ENCODE measurements at regions not wholly inside any gene's neighbourhood (a gene's known extent, or its start where the extent isn't known, plus 50 kb on each side); places are given as distances from the start of the nearest gene placed in this dataset.

DNA sequence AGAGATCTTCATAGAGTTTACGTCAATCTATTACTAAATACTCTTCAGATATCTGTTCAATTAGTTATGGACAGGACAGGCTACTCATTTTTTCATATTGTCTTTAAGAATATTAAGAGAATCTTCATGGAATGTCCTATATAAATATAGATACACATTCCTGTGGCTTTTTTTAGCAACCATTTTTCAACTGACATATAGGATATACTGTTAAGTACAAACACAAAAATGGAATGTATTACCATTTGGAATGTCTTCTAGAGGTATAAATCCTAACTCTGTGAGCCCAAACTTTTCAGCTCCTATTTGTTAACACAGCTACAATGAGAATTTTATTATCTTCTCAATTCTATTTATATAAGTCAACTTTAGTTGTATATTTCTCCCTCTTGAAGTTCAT is 239.6 kb upstream of the DEFB112 start:
- Mint-ChIP-seq H3K9me3 (ENCODE audit: unreplicated experiment) (no peaks in the 10 kb centered on the region), H3K4me3 (ENCODE audit: unreplicated experiment) (no peak overlapping the region), H3K27ac (ENCODE audit: unreplicated experiment) (no peak overlapping the region), H3K36me3 (ENCODE audit: low read depth, unreplicated experiment) (no peaks in the 10 kb centered on the region), H3K27me3 (ENCODE audit: unreplicated experiment) (no peaks in the 10 kb centered on the region), H3K4me1 (ENCODE audit: unreplicated experiment) (no peaks in the 10 kb centered on the region)
- DNase-seq (ENCODE audit: low spot score) = no peak
- TF ChIP-seq, protein P1, sequence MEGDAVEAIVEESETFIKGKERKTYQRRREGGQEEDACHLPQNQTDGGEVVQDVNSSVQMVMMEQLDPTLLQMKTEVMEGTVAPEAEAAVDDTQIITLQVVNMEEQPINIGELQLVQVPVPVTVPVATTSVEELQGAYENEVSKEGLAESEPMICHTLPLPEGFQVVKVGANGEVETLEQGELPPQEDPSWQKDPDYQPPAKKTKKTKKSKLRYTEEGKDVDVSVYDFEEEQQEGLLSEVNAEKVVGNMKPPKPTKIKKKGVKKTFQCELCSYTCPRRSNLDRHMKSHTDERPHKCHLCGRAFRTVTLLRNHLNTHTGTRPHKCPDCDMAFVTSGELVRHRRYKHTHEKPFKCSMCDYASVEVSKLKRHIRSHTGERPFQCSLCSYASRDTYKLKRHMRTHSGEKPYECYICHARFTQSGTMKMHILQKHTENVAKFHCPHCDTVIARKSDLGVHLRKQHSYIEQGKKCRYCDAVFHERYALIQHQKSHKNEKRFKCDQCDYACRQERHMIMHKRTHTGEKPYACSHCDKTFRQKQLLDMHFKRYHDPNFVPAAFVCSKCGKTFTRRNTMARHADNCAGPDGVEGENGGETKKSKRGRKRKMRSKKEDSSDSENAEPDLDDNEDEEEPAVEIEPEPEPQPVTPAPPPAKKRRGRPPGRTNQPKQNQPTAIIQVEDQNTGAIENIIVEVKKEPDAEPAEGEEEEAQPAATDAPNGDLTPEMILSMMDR (IDR thresholded peaks at IDR 0.05; ENCODE audit: unreplicated experiment) = no peak

DNA sequence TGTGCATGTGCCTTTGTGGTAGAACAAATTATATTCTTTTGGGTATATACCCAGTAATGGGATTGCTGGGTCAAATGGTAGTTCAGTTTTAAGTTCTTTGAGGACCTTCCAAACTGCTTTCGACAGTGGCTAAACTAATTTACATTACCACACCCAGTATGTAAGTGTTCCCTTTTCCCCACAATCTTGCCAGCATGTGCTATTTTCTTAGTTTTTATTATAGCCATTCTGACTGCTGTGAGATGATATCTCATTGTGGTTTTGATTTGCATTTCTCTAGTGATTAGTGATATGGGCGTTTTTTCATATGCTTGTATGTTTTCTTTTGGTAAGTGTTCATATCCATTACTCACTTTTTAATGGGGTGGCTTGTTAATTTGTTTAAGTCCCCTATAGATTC is 251.6 kb upstream of the DEFB112 start:
- Mint-ChIP-seq H3K9me3 (ENCODE audit: unreplicated experiment) (no peaks in the 10 kb centered on the region), H3K4me3 (ENCODE audit: unreplicated experiment) (no peak overlapping the region), H3K36me3 (ENCODE audit: low read depth, unreplicated experiment) (no peaks in the 10 kb centered on the region), H3K27ac (ENCODE audit: unreplicated experiment) (no peak overlapping the region), H3K4me1 (ENCODE audit: unreplicated experiment) (no peaks in the 10 kb centered on the region), H3K27me3 (ENCODE audit: unreplicated experiment) (no peaks in the 10 kb centered on the region)
- no peak for DNase-seq (ENCODE audit: low spot score)
- TF ChIP-seq, protein P1 (IDR thresholded peaks at IDR 0.05; ENCODE audit: unreplicated experiment) = no peak

DNA sequence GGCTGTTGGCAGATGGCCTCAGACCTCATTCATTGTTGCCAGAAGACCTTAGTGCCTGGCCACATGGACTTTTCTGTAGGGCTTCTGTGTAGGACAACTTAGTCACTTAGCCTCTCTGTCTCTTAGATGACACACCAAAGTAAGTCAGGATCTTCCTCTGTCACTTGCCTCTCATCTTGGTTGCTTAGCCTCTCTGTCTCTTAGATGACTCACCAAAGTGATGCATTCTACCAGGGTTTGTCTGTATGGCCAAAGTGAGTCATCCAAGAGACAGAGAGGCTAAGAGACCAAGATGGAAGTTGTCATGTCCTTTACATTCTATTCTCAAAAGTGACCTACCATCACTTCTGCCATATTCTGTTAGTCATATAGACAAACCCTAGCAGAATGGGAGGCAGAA is 255.9 kb upstream of the DEFB112 start:
- Mint-ChIP-seq H3K9me3 (ENCODE audit: unreplicated experiment) (no peaks in the 10 kb centered on the region), H3K27me3 (ENCODE audit: unreplicated experiment) (no peaks in the 10 kb centered on the region), H3K4me3 (ENCODE audit: unreplicated experiment) (no peak overlapping the region), H3K4me1 (ENCODE audit: unreplicated experiment) (no peaks in the 10 kb centered on the region), H3K36me3 (ENCODE audit: low read depth, unreplicated experiment) (no peaks in the 10 kb centered on the region), H3K27ac (ENCODE audit: unreplicated experiment) (no peak overlapping the region)
- DNase-seq (ENCODE audit: low spot score) = no peak
- TF ChIP-seq, protein P1 (IDR thresholded peaks at IDR 0.05; ENCODE audit: unreplicated experiment) = no peak

DNA sequence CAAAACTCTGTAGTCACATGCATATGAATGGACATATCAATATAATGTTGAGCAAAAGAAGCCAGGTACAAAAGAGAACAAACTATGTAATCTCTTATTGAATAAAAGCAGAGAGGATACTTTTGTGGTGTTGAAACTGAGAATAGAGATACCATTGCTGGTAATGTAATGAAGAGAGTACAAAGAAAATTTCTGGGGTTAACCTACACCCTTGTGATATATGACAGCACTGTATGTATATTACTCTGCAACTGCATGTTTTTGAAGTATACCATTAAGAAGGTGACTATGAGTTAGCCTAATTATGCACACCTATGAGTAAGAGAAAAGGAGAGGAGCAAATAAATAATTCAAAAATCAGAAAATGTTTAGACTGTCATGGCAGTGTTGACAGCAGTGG is 268.8 kb upstream of the DEFB112 start:
- Mint-ChIP-seq H3K27me3 (ENCODE audit: unreplicated experiment) (no peaks in the 10 kb centered on the region), H3K27ac (ENCODE audit: unreplicated experiment) (no peak overlapping the region), H3K4me3 (ENCODE audit: unreplicated experiment) (no peak overlapping the region), H3K9me3 (ENCODE audit: unreplicated experiment) (no peaks in the 10 kb centered on the region), H3K36me3 (ENCODE audit: low read depth, unreplicated experiment) (peaks cover 2% of the 10 kb centered on the region), H3K4me1 (ENCODE audit: unreplicated experiment) (peaks cover 2% of the 10 kb centered on the region)
- TF ChIP-seq, protein P1 (IDR thresholded peaks at IDR 0.05; ENCODE audit: unreplicated experiment) = no peak
- no peak for DNase-seq (ENCODE audit: low spot score)

DNA sequence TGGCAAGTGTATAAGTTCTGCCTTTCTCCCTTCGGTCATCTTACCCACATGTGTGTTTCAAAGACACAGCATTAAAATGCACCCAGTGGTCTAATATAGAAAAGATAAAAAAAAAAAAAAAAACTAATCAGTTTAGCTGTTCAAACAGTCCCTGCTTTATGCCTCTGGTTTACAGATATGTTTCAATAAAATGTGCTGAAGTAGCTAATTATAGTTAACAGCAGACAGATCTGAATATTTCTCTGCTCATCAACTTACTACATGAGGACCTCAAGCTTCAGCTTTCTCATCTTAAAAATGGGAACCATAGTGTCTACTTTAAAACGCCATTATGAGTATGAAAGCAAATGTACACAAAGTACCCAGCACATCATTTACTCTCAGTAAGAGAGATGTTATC is 280.6 kb upstream of the DEFB112 start:
- Mint-ChIP-seq H3K4me1 (ENCODE audit: unreplicated experiment) (no peaks in the 10 kb centered on the region), H3K27me3 (ENCODE audit: unreplicated experiment) (peaks cover 2% of the 10 kb centered on the region), H3K36me3 (ENCODE audit: low read depth, unreplicated experiment) (no peaks in the 10 kb centered on the region), H3K27ac (ENCODE audit: unreplicated experiment) (no peak overlapping the region), H3K9me3 (ENCODE audit: unreplicated experiment) (no peaks in the 10 kb centered on the region), H3K4me3 (ENCODE audit: unreplicated experiment) (no peak overlapping the region)
- TF ChIP-seq, protein P1 (IDR thresholded peaks at IDR 0.05; ENCODE audit: unreplicated experiment) = no peak
- DNase-seq (ENCODE audit: low spot score) = no peak

All from endothelial cell (in vitro differentiated cells).